GM10266 (cell line): ENCODE measurements at regions not wholly inside any gene's neighbourhood (a gene's known extent, or its start where the extent isn't known, plus 50 kb on each side); places are given as distances from the start of the nearest gene placed in this dataset.

Experiments
- DNase-seq: peaks from one replicate; pipeline ENCODE4 v3.0.0; 2012; ENCODE audit errors: extremely low spot score
- TF ChIP-seq, protein P1 (sequence below): IDR thresholded peaks from 2 replicates; pipeline ENCODE4 v1.5.1; 2012; ENCODE audit warnings: mild to moderate bottlenecking, low read depth; ENCODE audit not compliant: control insufficient read depth, insufficient read depth; ENCODE audit errors: missing control alignments

DNA sequence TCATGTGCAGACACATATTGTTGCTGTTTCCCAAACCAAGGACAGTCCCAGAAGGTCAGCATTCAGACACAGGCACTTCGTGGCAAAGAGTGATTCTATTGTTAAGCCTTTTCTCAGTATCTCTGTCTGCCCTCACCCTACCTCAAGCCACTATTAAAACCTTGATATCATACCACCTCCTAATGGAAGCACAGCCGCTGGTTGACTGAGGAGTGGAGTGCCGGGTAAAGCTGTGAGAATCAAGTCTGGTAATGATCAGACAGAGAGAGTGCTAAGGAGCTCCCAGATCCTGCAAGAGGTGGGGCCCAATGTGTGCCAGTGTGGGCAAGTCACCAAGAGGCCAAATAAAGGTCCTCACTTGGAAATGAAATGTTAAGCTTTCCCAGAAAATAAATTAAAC, 819.5 kb downstream of the BCL11A start:
- DNase-seq = no peak
- TF ChIP-seq, protein P1, sequence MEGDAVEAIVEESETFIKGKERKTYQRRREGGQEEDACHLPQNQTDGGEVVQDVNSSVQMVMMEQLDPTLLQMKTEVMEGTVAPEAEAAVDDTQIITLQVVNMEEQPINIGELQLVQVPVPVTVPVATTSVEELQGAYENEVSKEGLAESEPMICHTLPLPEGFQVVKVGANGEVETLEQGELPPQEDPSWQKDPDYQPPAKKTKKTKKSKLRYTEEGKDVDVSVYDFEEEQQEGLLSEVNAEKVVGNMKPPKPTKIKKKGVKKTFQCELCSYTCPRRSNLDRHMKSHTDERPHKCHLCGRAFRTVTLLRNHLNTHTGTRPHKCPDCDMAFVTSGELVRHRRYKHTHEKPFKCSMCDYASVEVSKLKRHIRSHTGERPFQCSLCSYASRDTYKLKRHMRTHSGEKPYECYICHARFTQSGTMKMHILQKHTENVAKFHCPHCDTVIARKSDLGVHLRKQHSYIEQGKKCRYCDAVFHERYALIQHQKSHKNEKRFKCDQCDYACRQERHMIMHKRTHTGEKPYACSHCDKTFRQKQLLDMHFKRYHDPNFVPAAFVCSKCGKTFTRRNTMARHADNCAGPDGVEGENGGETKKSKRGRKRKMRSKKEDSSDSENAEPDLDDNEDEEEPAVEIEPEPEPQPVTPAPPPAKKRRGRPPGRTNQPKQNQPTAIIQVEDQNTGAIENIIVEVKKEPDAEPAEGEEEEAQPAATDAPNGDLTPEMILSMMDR = no peak

- DNase-seq = no peak
- TF ChIP-seq, protein P1 = no peak
Observed at GRCh38 chr2:59733567-59733930, 819.9 kb downstream of the BCL11A start.

DNA sequence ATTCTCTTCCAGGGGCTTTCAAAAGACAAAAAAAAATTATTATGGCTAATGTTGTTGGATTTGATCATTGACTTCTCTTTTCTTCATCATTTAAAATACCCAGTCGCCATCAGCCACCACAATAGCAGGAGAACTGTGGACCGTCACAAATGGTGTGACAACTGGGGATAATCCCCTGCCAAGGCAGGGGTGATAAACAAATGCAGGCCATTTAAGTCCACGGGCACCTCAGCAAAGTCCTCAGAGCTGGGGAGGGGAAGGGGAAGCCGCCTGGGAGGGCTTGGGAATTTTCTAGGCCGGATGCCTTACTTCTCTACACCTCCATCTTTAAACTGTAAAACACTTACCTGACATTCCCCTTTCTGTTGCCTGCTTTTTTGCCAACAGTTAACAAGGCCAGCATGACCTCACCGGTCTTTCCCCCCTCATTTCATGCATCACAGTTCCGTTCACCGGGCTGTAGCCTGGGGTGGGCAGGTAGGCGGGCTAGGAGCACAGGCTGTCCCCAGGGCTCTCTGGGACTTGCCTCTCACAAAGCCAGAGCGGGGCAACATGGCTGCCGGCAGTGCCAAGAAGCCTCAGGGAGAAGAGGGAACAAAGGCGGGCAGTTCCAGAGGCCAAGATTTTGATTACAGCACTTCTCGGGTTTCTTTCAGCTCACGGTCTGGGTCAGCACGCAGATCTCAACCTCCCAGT, 820.4 kb downstream of the BCL11A start:
- TF ChIP-seq, protein P1 = no peak
- DNase-seq = no peak

DNA sequence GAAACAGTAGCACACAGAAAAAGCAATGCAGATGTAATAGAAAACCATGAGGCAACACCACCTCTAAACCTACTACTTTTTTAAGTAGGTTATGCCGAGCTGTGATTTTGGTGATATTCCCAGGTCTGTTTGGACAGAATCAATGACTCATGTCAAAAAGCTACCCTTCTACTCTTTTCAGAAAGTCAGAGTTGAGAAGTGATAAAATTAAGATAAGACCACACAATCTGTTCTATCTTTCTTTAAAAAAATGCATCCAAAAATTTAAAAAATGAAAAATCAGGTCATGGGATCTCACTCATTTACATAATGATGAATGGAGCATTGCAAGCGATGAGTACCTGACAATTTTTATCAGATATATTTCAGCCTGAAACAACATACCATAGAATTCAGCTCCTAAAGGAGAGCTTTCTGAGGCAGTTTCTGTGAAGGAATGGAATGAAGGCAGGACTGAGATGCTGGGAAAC, 826.3 kb downstream of the BCL11A start:
- TF ChIP-seq, protein P1 = no peak
- no peak for DNase-seq

DNA sequence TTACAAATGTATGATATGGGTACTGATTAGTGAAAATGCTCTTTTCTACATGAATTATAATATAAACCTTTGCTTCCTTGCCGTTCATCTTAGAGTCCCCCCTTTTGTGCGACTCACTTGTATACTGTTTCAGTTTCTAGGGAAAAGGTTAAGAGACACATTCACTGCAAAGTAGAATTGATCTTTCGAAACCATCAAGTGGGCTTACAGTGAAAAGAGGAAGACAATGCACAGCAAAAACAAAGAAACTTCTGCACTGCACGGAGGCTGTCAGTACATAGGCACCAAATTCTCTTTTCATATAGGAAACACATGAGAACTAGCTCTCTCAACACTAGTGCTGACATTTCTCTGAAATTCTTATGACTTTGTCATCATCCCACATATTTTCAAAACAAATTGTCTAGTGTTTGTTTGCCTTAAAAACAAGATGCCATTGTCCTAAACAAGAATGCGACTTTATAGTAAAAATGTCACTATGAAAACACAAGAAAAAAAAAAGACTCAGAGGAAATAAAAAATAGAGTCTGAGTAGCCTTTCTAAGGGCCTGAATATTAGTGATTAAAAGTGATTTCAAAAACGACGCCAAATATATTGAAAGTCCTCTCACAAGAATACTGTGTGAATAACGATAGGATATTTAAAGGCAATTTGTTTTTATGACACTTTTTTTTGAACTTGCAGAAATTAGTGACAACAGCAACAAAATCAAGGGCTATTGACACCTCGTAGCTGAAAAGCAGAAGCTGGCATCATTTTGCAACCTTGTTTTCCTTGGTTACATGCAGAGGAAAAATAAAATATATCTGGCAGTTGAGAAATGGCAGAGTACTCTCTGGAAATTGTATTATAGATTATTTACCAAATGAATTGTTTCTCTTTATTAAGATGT, 827.0 kb downstream of the BCL11A start:
- no peak for DNase-seq
- TF ChIP-seq, protein P1 = no peak

GRCh38 chr2:59724746-59725145, 828.7 kb downstream of the BCL11A start:
- DNase-seq = no peak

More at GRCh38 chr2:59724746-59725145, 828.7 kb downstream of the BCL11A start:
- TF ChIP-seq, protein P1 = no peak
